Ovary (tissue), 7 donors: ENCODE measurements at regions not wholly inside any gene's neighbourhood (a gene's known extent, or its start where the extent isn't known, plus 50 kb on each side); places are given as distances from the start of the nearest gene placed in this dataset.

Experiments
- DNase-seq, 5 donors: peaks; one replicate each; pipeline ENCODE4 v3.0.0-alpha.2; 2019 to 2020
- H3K27ac ChIP-seq, 2 donors: fragments of 200-600 bp; one replicate each; pipeline versions ENCODE4 v1.5.1 to v1.8.0; 2019 to 2022
- H3K27me3 ChIP-seq: fragments of 200-600 bp; one replicate; pipeline ENCODE4 v1.8.0; 2022
- H3K36me3 ChIP-seq: fragments of 200-600 bp; sonication (generic); one replicate; pipeline ENCODE4 v1.5.1; 2019
- H3K4me1 ChIP-seq: one replicate; pipeline ENCODE4 v1.8.1; 2013; ENCODE audit warnings: mild to moderate bottlenecking, moderate library complexity; ENCODE audit not compliant: insufficient read depth
- H3K4me3 ChIP-seq: fragments of 200-600 bp; sonication (generic); one replicate; pipeline ENCODE4 v1.5.1; 2017
- H3K9me3 ChIP-seq, 2 donors: fragments of 200-600 bp in 1 of 2; sonication (generic) in 1 of 2; one replicate each; pipeline versions ENCODE4 v1.5.1 to v1.8.1; 2013 to 2019; ENCODE audit warnings: mild to moderate bottlenecking in 1 of 2, moderate library complexity in 1 of 2
- EP300 ChIP-seq: sonication (generic); formaldehyde crosslinking; IDR thresholded peaks from one replicate; pipeline ENCODE4 v1.6.1; 2017; ENCODE audit warnings: antibody characterized with exemption
- POLR2A ChIP-seq: fragments of 450-650 bp; IDR thresholded peaks from one replicate; pipeline ENCODE4 v1.6.1; 2017; ENCODE audit warnings: antibody characterized with exemption, mild to moderate bottlenecking, moderate library complexity
- WGBS, 3 donors: extraction: QIAGEN DNeasy Blood & Tissue Kit in 1 of 3; methylation state at CpG; one replicate each; pipeline versions ENCODE4 v1.1.5 to v1.1.7; 2013 to 2017; 5-methylcytosine and 5-hydroxymethylcytosine counted together
- intact Hi-C, 4 donors: fragments of 100-400 bp; cut with DNase I; formaldehyde crosslinking; loops; one replicate each; pipeline versions ENCODE4 v1.11.0 to v1.15.1; 2022 to 2023
- TF ChIP-seq, protein P1 (sequence below), 3 donors: fragments of 450-650 bp in 2 of 3; fragments of 200-600 bp in 1 of 3; IDR thresholded peaks; one replicate each; pipeline versions ENCODE4 v1.5.1 to v1.8.0; 2016 to 2022; ENCODE audit warnings: antibody characterized with exemption in 3 of 3, mild to moderate bottlenecking in 1 of 3
- donor health status: DM: no; HTN: no; CAD: no; lungs with moderate emphysema.
- donor health status: DM: no; HTN: no; CAD: no.
- donor health status: Bipolar disorder and iron deficiency.
- donor health status: DM: no; HTN: no; CAD: no.
- donor health status: DM: yes; HTN: yes; CAD: no.

DNA sequence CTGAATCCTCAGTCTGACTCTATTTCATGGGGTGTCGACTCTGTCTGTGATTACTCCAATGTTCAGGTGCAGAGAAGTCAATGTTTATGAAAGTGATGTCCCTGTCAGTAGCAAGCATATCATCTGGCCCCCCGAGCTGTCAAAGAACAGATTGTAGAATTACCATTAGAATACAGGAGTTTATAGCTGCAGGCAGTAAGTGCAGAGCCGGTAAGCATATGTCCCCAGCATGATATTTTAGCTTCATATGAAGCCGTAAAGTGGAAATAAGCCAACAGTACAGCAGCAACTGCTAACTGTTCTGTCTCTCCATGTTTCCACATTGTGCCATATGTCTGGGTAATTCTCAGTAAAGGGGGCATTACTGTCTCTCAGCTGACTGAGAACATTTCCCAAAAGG is 541.8 kb downstream of the SOX11 start:
- no peak for TF ChIP-seq POLR2A
- TF ChIP-seq, protein P1, sequence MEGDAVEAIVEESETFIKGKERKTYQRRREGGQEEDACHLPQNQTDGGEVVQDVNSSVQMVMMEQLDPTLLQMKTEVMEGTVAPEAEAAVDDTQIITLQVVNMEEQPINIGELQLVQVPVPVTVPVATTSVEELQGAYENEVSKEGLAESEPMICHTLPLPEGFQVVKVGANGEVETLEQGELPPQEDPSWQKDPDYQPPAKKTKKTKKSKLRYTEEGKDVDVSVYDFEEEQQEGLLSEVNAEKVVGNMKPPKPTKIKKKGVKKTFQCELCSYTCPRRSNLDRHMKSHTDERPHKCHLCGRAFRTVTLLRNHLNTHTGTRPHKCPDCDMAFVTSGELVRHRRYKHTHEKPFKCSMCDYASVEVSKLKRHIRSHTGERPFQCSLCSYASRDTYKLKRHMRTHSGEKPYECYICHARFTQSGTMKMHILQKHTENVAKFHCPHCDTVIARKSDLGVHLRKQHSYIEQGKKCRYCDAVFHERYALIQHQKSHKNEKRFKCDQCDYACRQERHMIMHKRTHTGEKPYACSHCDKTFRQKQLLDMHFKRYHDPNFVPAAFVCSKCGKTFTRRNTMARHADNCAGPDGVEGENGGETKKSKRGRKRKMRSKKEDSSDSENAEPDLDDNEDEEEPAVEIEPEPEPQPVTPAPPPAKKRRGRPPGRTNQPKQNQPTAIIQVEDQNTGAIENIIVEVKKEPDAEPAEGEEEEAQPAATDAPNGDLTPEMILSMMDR (IDR thresholded peaks at IDR 0.05): no peak
- TF ChIP-seq EP300: no peak
- no peaks in the 10 kb centered on the region for H3K9me3 ChIP-seq
- H3K27me3 ChIP-seq: no peaks in the 10 kb centered on the region
- DNase-seq: no peak
- H3K27ac ChIP-seq: no peak overlapping the region
- intact Hi-C loops: no loop called here
- WGBS, 3 donors: 81 to 92% (median 85%) methylated on average over 4 of the region's 4 CpGs
- H3K4me3 ChIP-seq: no peak overlapping the region
- H3K4me1 ChIP-seq: no peaks in the 10 kb centered on the region
- no peaks in the 10 kb centered on the region for H3K36me3 ChIP-seq

- Histone ChIP-seq H3K4me1 (no peaks in the 10 kb centered on the region), H3K36me3 (no peaks in the 10 kb centered on the region), H3K27me3 (no peaks in the 10 kb centered on the region), H3K4me3 (no peak overlapping the region), H3K27ac (no peak overlapping the region), H3K9me3 (no peaks in the 10 kb centered on the region)
- DNase-seq: no peak
- TF ChIP-seq EP300 (no peak), POLR2A (no peak)
- TF ChIP-seq, protein P1 (IDR thresholded peaks at IDR 0.05): no peak
- 70 to 80% (median 79%) methylated on average over 3 of the region's 3 CpGs for WGBS, 3 donors
- intact Hi-C loops: no loop called here
Observed at GRCh38 chr2:6234702-6235101, 542.5 kb downstream of the SOX11 start.

DNA sequence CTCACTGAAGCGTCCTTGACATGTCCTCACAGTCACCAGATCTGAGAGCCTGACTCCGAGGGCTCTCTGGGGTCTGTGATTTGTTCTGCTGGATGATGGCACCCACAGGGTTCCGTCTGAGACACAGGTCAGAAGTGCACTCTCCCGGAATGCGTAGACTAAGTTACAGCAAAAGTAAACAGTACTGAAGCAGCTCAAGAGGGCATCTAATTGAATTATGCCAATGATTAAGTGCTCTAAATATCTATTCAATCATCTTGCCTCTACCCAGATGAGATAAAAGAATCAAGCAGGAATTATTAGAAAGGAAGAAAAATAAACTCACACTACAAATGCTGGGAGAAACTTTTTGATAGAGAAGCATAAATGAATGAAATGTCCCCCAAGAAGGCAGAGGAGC is 544.1 kb downstream of the SOX11 start:
- Histone ChIP-seq H3K4me3 (no peak overlapping the region), H3K4me1 (no peaks in the 10 kb centered on the region), H3K27ac (no peak overlapping the region), H3K9me3 (no peaks in the 10 kb centered on the region), H3K36me3 (no peaks in the 10 kb centered on the region), H3K27me3 (no peaks in the 10 kb centered on the region)
- intact Hi-C loops: no loop called here
- WGBS, 3 donors: 36 to 48% (median 43%) methylated on average over 5 of the region's 5 CpGs
- DNase-seq: no peak
- TF ChIP-seq POLR2A (no peak), EP300 (no peak)
- TF ChIP-seq, protein P1 (IDR thresholded peaks at IDR 0.05): no peak

DNA sequence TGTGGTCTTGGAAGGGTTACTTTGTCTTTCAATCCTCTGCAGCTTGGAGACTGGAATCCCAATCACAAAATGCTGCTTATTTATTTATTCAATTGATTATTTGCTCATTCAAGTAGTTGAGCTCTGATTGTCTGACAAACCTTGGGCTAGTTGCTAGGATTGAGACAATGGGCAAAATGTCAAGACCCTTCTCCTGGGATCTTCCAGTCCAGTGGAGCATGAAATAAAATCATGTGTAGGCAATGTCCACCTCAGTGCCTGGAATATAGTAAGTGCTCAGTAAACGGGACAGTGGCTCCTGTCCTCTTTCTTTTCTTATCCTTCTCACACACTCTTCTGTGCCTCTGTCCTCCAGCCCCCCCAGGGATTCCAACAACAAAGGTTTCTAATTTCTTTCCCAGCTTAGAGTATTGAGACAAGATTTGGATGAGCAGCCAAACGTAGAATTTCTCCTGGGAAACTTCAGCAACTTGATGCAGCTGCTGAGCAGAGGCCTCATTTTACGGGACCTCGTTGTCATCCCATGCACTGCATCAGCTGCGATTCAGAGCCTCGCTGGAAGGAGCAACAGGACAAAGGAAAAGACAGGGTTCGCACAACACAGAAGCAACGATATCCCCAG is 545.0 kb downstream of the SOX11 start:
- 85 to 88% (median 86%) methylated on average over 8 of the region's 8 CpGs for WGBS, 3 donors

More for the DNA sequence above, 545.0 kb downstream of the SOX11 start:
- Histone ChIP-seq H3K9me3 (no peaks in the 10 kb centered on the region), H3K27me3 (no peaks in the 10 kb centered on the region), H3K4me3 (no peak overlapping the region), H3K27ac (no peak overlapping the region), H3K4me1 (no peaks in the 10 kb centered on the region), H3K36me3 (no peaks in the 10 kb centered on the region)
- no peak for DNase-seq
- intact Hi-C loops: no loop called here
- TF ChIP-seq EP300 (no peak), POLR2A (no peak)
- TF ChIP-seq, protein P1 (IDR thresholded peaks at IDR 0.05): no peak
